ENCODE measurements at regions not wholly inside any gene's neighbourhood (a gene's known extent, or its start where the extent isn't known, plus 50 kb on each side); places are given as distances from the start of the nearest gene placed in this dataset.

DNA sequence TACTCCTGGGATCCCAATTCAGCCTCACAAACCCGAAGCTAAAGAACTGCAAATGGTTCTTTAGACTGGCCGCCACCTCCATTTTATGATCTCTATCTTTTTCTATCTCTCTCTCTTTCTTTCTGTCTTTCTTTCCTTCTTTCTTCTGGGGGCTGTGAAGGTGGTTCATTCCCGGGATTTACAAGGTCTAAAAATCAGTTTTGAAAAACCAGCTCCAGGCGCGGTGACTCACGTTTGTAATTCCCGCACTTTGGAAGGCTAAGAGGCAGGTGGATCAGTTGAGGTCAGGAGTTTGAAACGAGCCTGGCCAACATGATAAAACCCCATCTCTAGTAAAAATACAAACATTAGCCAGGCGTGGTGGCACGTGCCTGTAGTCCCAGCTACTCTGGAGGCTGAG, 67.2 kb upstream of the VASH1 start:
- TF ChIP-seq, protein P1, sequence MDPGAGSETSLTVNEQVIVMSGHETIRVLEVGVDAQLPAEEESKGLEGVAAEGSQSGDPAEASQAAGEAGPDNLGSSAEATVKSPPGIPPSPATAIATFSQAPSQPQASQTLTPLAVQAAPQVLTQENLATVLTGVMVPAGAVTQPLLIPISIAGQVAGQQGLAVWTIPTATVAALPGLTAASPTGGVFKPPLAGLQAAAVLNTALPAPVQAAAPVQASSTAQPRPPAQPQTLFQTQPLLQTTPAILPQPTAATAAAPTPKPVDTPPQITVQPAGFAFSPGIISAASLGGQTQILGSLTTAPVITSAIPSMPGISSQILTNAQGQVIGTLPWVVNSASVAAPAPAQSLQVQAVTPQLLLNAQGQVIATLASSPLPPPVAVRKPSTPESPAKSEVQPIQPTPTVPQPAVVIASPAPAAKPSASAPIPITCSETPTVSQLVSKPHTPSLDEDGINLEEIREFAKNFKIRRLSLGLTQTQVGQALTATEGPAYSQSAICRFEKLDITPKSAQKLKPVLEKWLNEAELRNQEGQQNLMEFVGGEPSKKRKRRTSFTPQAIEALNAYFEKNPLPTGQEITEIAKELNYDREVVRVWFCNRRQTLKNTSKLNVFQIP (CRISPR knock-in tag; IDR thresholded peaks at IDR 0.05; ENCODE audit: borderline replicate concordance, low read depth) = no peak
- TF ChIP-seq, protein P2, sequence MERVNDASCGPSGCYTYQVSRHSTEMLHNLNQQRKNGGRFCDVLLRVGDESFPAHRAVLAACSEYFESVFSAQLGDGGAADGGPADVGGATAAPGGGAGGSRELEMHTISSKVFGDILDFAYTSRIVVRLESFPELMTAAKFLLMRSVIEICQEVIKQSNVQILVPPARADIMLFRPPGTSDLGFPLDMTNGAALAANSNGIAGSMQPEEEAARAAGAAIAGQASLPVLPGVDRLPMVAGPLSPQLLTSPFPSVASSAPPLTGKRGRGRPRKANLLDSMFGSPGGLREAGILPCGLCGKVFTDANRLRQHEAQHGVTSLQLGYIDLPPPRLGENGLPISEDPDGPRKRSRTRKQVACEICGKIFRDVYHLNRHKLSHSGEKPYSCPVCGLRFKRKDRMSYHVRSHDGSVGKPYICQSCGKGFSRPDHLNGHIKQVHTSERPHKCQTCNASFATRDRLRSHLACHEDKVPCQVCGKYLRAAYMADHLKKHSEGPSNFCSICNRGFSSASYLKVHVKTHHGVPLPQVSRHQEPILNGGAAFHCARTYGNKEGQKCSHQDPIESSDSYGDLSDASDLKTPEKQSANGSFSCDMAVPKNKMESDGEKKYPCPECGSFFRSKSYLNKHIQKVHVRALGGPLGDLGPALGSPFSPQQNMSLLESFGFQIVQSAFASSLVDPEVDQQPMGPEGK (CRISPR knock-in tag; IDR thresholded peaks at IDR 0.05; ENCODE audit: borderline replicate concordance) = no peak
- TF ChIP-seq, protein P3, sequence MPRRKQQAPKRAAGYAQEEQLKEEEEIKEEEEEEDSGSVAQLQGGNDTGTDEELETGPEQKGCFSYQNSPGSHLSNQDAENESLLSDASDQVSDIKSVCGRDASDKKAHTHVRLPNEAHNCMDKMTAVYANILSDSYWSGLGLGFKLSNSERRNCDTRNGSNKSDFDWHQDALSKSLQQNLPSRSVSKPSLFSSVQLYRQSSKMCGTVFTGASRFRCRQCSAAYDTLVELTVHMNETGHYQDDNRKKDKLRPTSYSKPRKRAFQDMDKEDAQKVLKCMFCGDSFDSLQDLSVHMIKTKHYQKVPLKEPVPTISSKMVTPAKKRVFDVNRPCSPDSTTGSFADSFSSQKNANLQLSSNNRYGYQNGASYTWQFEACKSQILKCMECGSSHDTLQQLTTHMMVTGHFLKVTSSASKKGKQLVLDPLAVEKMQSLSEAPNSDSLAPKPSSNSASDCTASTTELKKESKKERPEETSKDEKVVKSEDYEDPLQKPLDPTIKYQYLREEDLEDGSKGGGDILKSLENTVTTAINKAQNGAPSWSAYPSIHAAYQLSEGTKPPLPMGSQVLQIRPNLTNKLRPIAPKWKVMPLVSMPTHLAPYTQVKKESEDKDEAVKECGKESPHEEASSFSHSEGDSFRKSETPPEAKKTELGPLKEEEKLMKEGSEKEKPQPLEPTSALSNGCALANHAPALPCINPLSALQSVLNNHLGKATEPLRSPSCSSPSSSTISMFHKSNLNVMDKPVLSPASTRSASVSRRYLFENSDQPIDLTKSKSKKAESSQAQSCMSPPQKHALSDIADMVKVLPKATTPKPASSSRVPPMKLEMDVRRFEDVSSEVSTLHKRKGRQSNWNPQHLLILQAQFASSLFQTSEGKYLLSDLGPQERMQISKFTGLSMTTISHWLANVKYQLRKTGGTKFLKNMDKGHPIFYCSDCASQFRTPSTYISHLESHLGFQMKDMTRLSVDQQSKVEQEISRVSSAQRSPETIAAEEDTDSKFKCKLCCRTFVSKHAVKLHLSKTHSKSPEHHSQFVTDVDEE (CRISPR knock-in tag; IDR thresholded peaks at IDR 0.05) = no peak
- TF ChIP-seq TCF4 (CRISPR knock-in tag; IDR thresholded peaks at IDR 0.05; ENCODE audit: borderline replicate concordance) (no peak), BACH2 (CRISPR knock-in tag; IDR thresholded peaks at IDR 0.05; ENCODE audit: borderline replicate concordance) (no peak), CSDC2 (CRISPR knock-in tag; IDR thresholded peaks at IDR 0.05) (no peak), ISL1 (CRISPR knock-in tag; IDR thresholded peaks at IDR 0.05) (no peak), ZC3H10 (CRISPR knock-in tag; IDR thresholded peaks at IDR 0.05) (no peak), SNAI2 (CRISPR knock-in tag; IDR thresholded peaks at IDR 0.05) (no peak), ZFP3 (CRISPR knock-in tag; IDR thresholded peaks at IDR 0.05) (no peak)
